ENCODE measurements at regions not wholly inside any gene's neighbourhood (a gene's known extent, or its start where the extent isn't known, plus 50 kb on each side); places are given as distances from the start of the nearest gene placed in this dataset.

DNA sequence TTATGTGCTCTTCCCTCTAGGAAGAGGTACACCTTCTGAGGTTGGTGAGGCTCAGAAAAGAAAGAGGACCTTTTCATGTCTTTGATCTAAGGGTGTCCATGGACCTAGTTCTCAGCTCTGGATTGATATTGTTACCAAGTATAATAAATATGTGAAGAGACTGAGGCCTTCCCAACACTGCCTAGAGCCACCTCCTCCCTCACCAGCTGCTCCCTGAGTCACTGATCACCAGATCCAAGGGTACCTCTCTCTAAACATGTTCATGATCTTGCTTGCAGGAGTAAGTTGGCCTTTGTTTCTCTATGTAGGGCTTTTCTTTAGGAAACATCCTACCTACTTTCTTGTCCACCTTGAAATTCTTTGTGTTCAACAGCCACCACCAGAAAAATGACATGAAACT is 218.8 kb upstream of the ADRA1B start:
- no peak for DNase-seq
- in situ Hi-C loops (cut with HindIII; ENCODE audit: low pct_ligation_motif_present, low pct_unique_long_range_greater_than_20kb, low sequenced_read_pairs): no loop called here

DNA sequence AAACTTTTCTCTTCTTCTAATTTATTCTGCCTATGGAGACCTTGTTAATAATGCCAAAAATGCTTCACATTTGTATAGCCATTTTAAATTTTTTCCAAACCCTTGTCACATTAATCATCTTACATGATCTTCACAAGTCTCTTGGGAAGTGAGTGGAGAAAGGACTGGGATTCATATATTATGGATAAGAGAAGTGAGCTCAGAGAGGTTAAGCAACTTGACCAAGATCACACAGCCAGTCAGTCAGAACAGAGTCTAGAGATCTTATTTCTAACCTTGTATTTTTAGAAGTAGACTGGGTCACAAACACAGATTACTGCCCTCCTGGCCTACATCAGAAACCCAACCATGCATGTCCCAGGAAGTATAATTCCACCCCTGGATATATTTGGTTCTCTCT is 218.0 kb upstream of the ADRA1B start:
- no peak for DNase-seq
- in situ Hi-C loops (cut with HindIII; ENCODE audit: low pct_ligation_motif_present, low pct_unique_long_range_greater_than_20kb, low sequenced_read_pairs): no loop called here

DNA sequence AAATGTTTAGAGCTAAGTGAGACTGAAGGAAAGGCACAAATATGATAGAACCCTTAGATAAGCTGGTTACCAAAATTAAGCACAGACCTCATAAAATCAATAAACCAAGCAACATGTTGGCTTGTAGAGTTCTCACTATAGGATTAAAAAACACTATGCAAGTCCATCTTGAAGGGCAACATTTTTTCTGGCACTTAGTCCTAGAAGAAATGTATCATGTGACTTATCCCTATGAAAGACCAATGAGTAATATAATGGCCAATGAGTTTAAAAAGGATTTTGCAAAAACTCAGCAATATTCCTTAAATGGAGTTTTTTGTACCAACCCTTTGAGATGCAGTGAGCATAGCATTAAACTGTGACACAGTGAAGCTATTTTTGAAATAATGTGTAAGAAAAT is 216.3 kb upstream of the ADRA1B start:
- in situ Hi-C loops (cut with HindIII; ENCODE audit: low pct_ligation_motif_present, low pct_unique_long_range_greater_than_20kb, low sequenced_read_pairs): no loop called here
- no peak for DNase-seq

DNA sequence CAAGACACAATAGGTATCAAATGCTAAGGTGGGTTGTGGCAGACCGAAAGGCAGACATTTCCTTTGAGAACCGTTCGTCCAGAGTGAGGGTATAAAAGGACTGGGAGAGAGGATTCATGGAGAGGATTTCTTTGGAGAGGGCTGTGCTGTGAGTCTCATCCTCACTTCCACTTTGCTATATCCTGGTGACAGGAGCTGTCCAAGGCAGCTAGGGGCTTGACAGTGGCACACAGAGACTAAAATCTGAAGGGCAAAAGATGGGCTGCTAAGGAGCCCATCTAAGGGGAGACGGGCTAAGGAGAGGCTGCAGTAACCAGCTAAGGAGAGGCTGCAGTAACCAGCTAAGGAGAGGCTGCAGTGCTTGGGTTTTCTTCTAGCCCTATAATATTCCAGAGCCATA is 214.0 kb upstream of the ADRA1B start:
- in situ Hi-C loops (cut with HindIII; ENCODE audit: low pct_ligation_motif_present, low pct_unique_long_range_greater_than_20kb, low sequenced_read_pairs): no loop called here
- no peak for DNase-seq

GRCh38 chr5:159702826-159703225 is 213.5 kb upstream of the ADRA1B start:
- in situ Hi-C loops (cut with HindIII; ENCODE audit: low pct_ligation_motif_present, low pct_unique_long_range_greater_than_20kb, low sequenced_read_pairs): no loop called here
- DNase-seq: no peak

DNA sequence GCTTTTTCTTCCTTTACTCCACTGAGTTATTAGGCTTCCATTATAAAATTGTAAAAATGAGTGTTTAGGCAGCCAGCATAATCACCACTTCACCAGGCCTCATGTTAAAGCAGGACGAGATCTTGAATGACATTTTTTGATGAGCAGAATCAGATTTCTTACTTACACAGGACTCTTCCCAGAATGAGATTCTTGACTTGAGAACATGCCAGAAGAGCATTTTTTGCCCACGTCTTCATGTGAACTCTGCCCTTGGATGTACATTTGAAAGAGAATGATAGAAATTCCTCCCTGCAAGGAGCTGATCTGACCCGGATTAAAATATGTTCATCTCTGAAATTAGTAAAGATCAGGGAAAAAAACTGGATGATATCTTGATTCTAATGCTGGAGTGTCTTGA is 212.1 kb upstream of the ADRA1B start:
- DNase-seq: no peak
- in situ Hi-C loops (cut with HindIII; ENCODE audit: low pct_ligation_motif_present, low pct_unique_long_range_greater_than_20kb, low sequenced_read_pairs): no loop called here

DNA sequence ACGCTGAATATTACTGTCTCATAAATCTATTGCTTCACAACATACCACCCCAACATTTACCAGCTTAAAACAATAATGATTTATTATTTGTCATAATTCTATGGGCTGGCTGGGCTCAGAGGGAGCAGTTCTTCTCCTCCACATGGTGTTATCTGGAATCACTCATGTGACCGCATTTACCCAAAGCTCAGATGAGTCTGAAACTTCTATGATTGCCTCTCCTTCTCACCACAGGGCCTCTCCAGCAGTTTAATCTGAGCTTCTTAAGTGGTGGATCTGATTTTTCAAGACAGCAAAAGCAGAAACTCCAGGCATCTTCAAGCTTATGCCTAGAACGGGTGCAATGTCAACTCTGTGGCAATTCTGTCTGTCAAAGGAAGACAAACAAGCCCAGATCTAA is 210.3 kb upstream of the ADRA1B start:
- in situ Hi-C loops (cut with HindIII; ENCODE audit: low pct_ligation_motif_present, low pct_unique_long_range_greater_than_20kb, low sequenced_read_pairs): no loop called here
- no peak for DNase-seq

DNA sequence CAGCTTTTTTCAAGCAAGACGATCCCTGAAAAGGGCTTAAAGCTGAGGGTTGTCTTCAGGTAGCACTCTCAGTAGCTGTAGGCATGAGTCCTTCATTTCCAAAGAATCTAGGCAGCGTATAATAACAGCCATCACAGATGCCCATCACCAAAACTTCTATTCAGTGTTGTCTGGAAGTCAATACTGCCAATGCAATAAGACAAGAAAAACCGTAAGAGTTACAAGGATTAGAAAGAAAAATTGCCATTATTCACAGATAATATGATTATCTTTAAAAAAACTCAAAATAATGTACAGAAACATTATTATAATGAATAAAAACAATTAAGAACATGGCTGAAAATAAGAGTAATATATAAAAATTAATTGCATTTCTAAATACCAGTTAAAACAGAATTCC is 208.2 kb upstream of the ADRA1B start:
- in situ Hi-C loops (cut with HindIII; ENCODE audit: low pct_ligation_motif_present, low pct_unique_long_range_greater_than_20kb, low sequenced_read_pairs): no loop called here
- no peak for DNase-seq

DNA sequence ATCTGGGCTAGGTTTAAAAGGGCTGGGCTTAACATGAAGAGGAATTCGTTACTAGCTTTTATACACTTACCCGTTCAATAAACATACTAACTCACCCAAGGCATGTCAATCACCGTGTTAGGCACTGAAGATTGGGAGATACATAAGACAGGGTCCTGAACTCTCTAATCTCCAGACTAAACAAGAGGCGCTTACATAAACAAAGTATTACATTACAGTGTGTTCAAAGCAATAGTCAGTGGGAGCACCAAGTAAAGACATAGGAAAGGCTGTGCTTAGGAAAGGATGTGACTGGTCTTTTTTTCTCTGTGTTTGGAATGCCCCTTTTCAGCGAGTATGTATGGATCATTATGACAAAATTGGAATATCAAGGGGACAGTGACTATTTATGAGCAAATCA is 203.6 kb upstream of the ADRA1B start:
- DNase-seq: no peak
- in situ Hi-C loops (cut with HindIII; ENCODE audit: low pct_ligation_motif_present, low pct_unique_long_range_greater_than_20kb, low sequenced_read_pairs): no loop called here

DNA sequence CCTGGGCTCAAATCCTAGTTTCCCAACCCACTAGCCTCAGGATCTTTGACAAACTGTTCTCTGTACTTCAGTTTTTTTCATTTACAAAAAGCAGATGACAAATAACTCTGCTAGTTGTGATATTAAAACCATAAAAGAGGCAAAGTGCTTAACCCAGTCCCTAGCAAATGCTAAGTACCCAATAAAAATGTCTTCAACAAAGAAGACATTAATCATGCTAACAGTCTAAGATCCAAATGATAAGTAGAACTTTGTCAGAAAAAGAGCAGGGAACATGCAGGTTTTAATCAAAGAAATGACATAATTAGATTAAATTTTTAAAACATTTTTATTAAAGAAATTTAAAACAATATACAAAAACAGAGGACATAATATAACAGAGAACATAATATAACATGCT is 203.0 kb upstream of the ADRA1B start:
- in situ Hi-C loops (cut with HindIII; ENCODE audit: low pct_ligation_motif_present, low pct_unique_long_range_greater_than_20kb, low sequenced_read_pairs): no loop called here
- no peak for DNase-seq

DNA sequence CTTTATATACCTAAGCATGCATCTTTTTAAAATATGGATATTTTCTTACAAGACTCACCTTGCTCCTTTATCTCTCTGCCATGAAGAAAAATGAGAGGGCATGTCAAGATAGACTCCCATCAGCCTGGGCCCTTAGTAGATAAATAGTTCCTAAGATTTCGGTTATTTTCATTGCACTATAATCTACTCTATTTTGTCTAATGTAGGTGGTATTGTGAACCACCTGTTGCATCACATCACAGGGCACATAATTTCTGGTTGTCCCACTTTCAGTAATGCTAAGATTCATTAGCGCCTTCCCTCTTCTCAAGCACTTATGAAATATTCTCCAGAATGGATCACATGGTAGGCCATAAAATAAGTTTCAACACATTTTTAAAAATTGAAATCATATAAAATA is 202.5 kb upstream of the ADRA1B start:
- in situ Hi-C loops (cut with HindIII; ENCODE audit: low pct_ligation_motif_present, low pct_unique_long_range_greater_than_20kb, low sequenced_read_pairs): no loop called here
- DNase-seq: no peak

- in situ Hi-C loops (cut with HindIII; ENCODE audit: low pct_ligation_motif_present, low pct_unique_long_range_greater_than_20kb, low sequenced_read_pairs): no loop called here
- no peak for DNase-seq
Measured at GRCh38 chr5:159725475-159725874, 190.8 kb upstream of the ADRA1B start.

DNA sequence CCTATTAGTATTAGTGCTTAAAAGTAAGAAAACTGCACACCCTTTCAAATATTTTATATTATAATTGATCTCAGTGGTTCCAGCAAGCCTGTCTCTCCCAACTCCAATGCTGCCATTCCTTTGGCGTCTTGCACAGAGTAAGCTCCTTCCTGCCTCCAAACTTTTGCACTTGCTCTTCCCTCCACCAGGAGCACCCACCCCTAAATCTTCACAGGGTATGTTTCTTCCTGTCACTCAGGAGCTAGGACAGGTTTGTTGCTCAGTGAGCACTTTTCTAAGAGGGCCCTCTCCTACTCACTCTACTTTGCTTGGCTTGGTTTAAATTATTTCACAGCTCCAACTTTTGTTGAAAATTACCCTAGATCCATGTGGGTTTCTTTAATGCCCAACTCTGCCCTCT is 189.1 kb upstream of the ADRA1B start:
- in situ Hi-C loops (cut with HindIII; ENCODE audit: low pct_ligation_motif_present, low pct_unique_long_range_greater_than_20kb, low sequenced_read_pairs): no loop called here
- DNase-seq: no peak

DNA sequence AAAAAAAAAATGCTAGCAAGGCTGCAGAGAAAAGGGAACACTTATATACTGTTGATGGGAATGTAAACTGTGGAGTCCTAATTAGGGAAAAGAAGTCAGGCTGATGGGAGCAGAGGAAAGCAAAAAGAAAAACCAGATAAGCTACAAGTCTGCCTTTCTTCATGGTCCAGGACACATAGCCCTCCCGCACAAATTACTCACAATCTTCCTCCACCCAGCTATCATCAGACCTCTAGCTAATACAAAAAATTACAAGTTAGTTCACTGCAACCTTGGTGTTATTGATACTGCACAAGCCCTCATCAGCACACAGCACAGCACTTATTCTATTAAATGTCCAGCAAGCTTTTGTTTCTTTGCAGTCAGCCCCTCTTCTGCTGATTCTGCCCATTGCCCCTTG is 186.0 kb upstream of the ADRA1B start:
- in situ Hi-C loops (cut with HindIII; ENCODE audit: low pct_ligation_motif_present, low pct_unique_long_range_greater_than_20kb, low sequenced_read_pairs): no loop called here
- no peak for DNase-seq

GRCh38 chr5:159732220-159732619 is 184.1 kb upstream of the ADRA1B start:
- DNase-seq: no peak
- in situ Hi-C loops (cut with HindIII; ENCODE audit: low pct_ligation_motif_present, low pct_unique_long_range_greater_than_20kb, low sequenced_read_pairs): no loop called here

DNA sequence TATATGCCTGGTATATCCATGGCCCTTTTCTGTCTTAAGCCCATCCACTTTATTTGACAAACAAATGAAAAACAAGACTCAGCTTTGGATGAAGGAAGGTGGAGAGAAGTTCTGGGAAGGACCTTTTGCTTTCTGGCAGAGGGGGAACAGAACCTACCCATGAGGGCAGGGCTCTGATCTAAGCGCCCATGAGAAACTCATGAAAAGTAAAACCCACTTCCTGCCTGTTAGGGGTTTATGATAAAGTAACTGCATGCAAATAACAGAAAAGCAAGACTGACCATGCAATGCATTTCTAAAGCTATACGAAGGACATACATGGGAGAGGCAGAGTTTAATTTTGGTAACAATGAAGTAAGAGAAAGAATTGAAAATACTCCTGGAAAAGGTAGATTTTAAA is 181.9 kb upstream of the ADRA1B start:
- DNase-seq: no peak
- in situ Hi-C loops (cut with HindIII; ENCODE audit: low pct_ligation_motif_present, low pct_unique_long_range_greater_than_20kb, low sequenced_read_pairs): no loop called here

- in situ Hi-C loops (cut with HindIII; ENCODE audit: low pct_ligation_motif_present, low pct_unique_long_range_greater_than_20kb, low sequenced_read_pairs): no loop called here
Measured at GRCh38 chr5:159735036-159735435, 181.2 kb upstream of the ADRA1B start.

DNA sequence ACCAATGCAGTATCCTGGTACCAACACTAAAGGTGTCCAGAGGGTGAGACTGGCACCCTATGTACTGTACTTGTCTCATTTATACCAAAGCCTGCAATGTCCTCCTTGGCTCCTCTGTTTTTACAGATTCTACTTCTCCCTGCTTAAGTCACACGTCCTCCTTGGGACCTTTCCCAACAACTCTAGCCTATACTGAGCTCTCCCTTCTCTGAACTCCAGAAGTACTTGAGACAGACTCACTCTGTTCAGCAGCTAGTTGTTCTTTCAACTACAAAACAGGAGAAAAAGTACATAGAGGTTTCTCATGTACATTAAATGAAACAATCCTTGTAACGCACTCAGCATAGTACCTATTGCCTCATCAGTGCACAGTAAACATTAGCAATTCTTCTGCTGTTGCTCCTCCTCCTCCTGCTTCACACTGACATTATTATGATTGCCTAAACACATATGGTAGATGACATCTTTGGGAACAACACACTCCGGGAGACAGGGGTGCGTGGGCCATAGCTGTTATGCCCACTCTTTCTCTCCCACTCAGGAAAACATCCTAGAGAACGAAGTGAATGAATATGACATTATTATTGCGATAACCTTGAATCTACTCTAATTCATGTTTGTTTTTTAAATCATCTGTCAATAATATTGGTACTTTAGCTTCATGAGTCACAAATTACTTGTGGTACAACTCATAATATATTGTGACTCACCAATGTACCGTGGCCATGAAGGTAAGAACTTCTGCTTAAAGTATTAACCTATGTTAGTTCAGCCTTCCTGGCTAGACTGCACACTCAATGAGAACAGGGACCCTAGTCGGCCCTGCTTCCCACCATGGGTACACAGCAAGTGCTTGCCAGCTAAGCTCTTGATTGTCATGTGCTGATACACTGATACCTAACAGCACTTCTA is 180.3 kb upstream of the ADRA1B start:
- in situ Hi-C loops (cut with HindIII; ENCODE audit: low pct_ligation_motif_present, low pct_unique_long_range_greater_than_20kb, low sequenced_read_pairs): no loop called here
- no peak for DNase-seq

More at GRCh38 chr5:159735036-159735435, 181.2 kb upstream of the ADRA1B start:
- DNase-seq: no peak

- in situ Hi-C loops (cut with HindIII; ENCODE audit: low pct_ligation_motif_present, low pct_unique_long_range_greater_than_20kb, low sequenced_read_pairs): no loop called here
- DNase-seq: no peak
Measured at GRCh38 chr5:159736844-159737243, 179.4 kb upstream of the ADRA1B start.

- DNase-seq: no peak
- in situ Hi-C loops (cut with HindIII; ENCODE audit: low pct_ligation_motif_present, low pct_unique_long_range_greater_than_20kb, low sequenced_read_pairs): no loop called here
Measured at GRCh38 chr5:159737263-159737662, 179.0 kb upstream of the ADRA1B start.
